ENCODE measurements at regions not wholly inside any gene's neighbourhood (a gene's known extent, or its start where the extent isn't known, plus 50 kb on each side); places are given as distances from the start of the nearest gene placed in this dataset.

DNA sequence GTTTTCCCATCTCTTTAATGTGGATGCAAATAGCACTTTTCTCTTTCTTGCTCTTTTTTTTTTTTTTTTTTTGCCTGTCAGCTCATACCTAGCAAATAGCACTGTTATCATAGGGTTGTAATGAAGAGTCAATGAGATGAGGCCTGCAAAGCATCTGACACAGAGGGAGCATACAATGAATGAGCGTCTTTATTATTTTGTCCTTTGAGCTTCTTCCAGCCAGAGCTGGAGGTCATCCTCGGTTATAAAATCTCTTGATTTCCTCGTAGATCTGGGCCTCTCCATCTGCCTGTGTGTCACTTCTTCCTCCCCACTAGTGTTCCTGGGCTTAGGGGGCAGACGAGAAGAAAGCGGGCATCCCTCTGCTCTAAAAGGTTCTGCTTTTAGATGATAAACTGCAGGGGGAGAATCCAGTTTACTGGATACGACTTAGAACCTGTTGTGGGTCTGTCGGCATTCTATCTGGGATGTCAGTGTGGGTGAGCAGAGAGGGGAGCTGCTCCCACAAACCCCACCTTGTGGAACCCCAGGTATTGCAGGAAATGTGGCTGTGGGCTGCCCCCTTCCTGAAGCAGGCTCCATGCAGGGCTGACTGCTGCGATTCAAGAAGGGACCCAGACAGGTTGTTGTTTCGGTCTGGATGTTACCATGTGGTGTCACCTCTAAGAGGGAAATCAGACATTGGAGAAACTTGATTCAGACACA, 135.8 kb upstream of the GPR26 start:
- Histone ChIP-seq H3K79me2 (ENCODE audit: control insufficient read depth, insufficient read depth, low read length) (no peaks in the 10 kb centered on the region), H3K27me3 (ENCODE audit: control insufficient read depth in 2 of 2, insufficient read depth in 2 of 2, low read length in 2 of 2) (no peaks in the 10 kb centered on the region; a peak in 1 of 5 replicates), H4K20me1 (replicated peaks; ENCODE audit: control insufficient read depth, insufficient read depth, low read length) (no peaks in the 10 kb centered on the region), H3K9ac (ENCODE audit: insufficient read depth in 1 of 2, low read depth in 2 of 2, low read length in 2 of 2) (no peak overlapping the region), H2AFZ (ENCODE audit: low read depth, low read length) (no peak overlapping the region), H3K9me3 (replicated peaks; ENCODE audit: control insufficient read depth, insufficient read depth, low read depth, low read length) (no peaks in the 10 kb centered on the region), H3K36me3 (ENCODE audit: control insufficient read depth, insufficient read depth, low read length) (no peaks in the 10 kb centered on the region), H3K4me2 (ENCODE audit: insufficient read depth, low read length) (no peak overlapping the region), H3K4me1 (replicated peaks in 1 of 2; ENCODE audit: control insufficient read depth in 2 of 2, insufficient read depth in 2 of 2, low read length in 2 of 2) (no peaks in the 10 kb centered on the region), H3K4me3 (no peak overlapping the region), H3K27ac (ENCODE audit: extremely low read depth, low read depth, low read length) (no peak overlapping the region), H3K9me1 (ENCODE audit: control insufficient read depth, insufficient read depth, low read length) (no peaks in the 10 kb centered on the region)
- ChIA-PET POLR2A (no interaction called here), CTCF (ENCODE audit: low intra/inter-chr PET ratio) (no interaction called here)
- intact Hi-C loops (cut with micrococcal nuclease) (no loop called here), in situ Hi-C loops (cut with MboI) (no loop called here)
- FAIRE-seq (no peak), ATAC-seq (no peak), DNase-seq (ENCODE audit: extremely low read depth in 1 of 4, low spot score in 3 of 4) (peak in 1 of 4 experiments; percentile 2)
- WGBS (ENCODE audit: insufficient coverage, low coverage, missing lambda C conversion rate): 2% methylated on average over 7 of the region's 9 CpGs
- TF ChIP-seq GABPA (tag; conservative IDR thresholded peaks at IDR 0.05; ENCODE audit: low read depth): no peak
- TF ChIP-seq CTCF (IDR thresholded peaks at IDR 0.05 in 2 of 3, conservative IDR thresholded peaks at IDR 0.05 in 1 of 3; ENCODE audit: insufficient read depth in 2 of 3, low read depth in 1 of 3, low read length in 3 of 3): peak in 2 of 3 experiments; percentile 16 to 58; a peak in 3 of 6 replicates
- no peak for TF ChIP-seq SIN3B (IDR thresholded peaks at IDR 0.05; ENCODE audit: low read depth)
- TF ChIP-seq ZNF384 (IDR thresholded peaks at IDR 0.05; ENCODE audit: low read depth, low read length): no peak
- TF ChIP-seq KDM1A (IDR thresholded peaks at IDR 0.05): no peak
- no TSS peak for BruUV-seq (replicated peaks)
